Endodermal cell (in vitro differentiated cells): ENCODE measurements at regions not wholly inside any gene's neighbourhood (a gene's known extent, or its start where the extent isn't known, plus 50 kb on each side); places are given as distances from the start of the nearest gene placed in this dataset.

Experiments
- DNase-seq: peaks from one replicate; pipeline ENCODE4 v3.0.0-alpha.2; 2017
- H3K27ac ChIP-seq: 2 replicates; pipeline ENCODE4 v1.5.1; 2013; ENCODE audit warnings: mild to moderate bottlenecking, low read depth, low read length, moderate library complexity
- H3K27me3 ChIP-seq: 2 replicates; pipeline ENCODE4 v1.6.1; 2013; ENCODE audit warnings: mild to moderate bottlenecking, low read length, moderate library complexity; ENCODE audit not compliant: insufficient read depth, control insufficient read depth, poor library complexity, severe bottlenecking
- H3K36me3 ChIP-seq: 2 replicates; pipeline ENCODE4 v1.7.0; 2013; ENCODE audit warnings: mild to moderate bottlenecking, low read length, moderate library complexity; ENCODE audit not compliant: control insufficient read depth, insufficient read depth
- H3K4me1 ChIP-seq: one replicate; pipeline ENCODE4 v1.7.0; 2013; ENCODE audit warnings: low read length; ENCODE audit not compliant: control insufficient read depth, insufficient read depth
- H3K4me3 ChIP-seq: 2 replicates; pipeline ENCODE4 v1.5.1; 2013; ENCODE audit warnings: mild to moderate bottlenecking, low read length, moderate library complexity
- H3K9ac ChIP-seq: 2 replicates; pipeline ENCODE4 v1.6.1; 2013; ENCODE audit warnings: mild to moderate bottlenecking, low read length, moderate library complexity; ENCODE audit not compliant: poor library complexity, severe bottlenecking; ENCODE audit errors: extremely low read depth
- H3K9me3 ChIP-seq: 2 replicates; pipeline ENCODE4 v1.6.1; 2013; ENCODE audit warnings: mild to moderate bottlenecking, low read length, moderate library complexity; ENCODE audit not compliant: control insufficient read depth
- H3K27ac Mint-ChIP-seq: 2 replicates; pipeline ENCODE4 v1.8.0; 2020; ENCODE audit warnings: mixed read lengths
- H3K27me3 Mint-ChIP-seq: 2 replicates; pipeline ENCODE4 v1.8.0; 2021; ENCODE audit warnings: mild to moderate bottlenecking, mixed read lengths; ENCODE audit not compliant: insufficient read depth
- H3K36me3 Mint-ChIP-seq: 2 replicates; pipeline ENCODE4 v1.8.0; 2020; ENCODE audit warnings: low read depth, mixed read lengths
- H3K4me1 Mint-ChIP-seq: 2 replicates; pipeline ENCODE4 v1.8.0; 2020; ENCODE audit warnings: mixed read lengths
- H3K4me3 Mint-ChIP-seq: 2 replicates; pipeline ENCODE4 v1.8.0; 2020; ENCODE audit warnings: mild to moderate bottlenecking, moderate library complexity, mixed read lengths
- H3K9me3 Mint-ChIP-seq: 2 replicates; pipeline ENCODE4 v1.8.0; 2020; ENCODE audit warnings: mild to moderate bottlenecking, mixed read lengths
- WGBS, 2 experiments: methylation state at CpG; one replicate each; pipeline versions ENCODE4 v1.1.5 to v1.1.7; 2013; ENCODE audit warnings: missing lambda C conversion rate in 2 of 2, mixed read lengths in 1 of 2; ENCODE audit not compliant: insufficient coverage in 1 of 2, insufficient read length in 1 of 2; 5-methylcytosine and 5-hydroxymethylcytosine counted together
- TF ChIP-seq, protein P1 (sequence below): fragments of 200-600 bp; sonication (generic); conservative IDR thresholded peaks from 2 replicates; pipeline ENCODE4 v1.5.0; 2021; ENCODE audit warnings: antibody characterized with exemption, mild to moderate bottlenecking

DNA sequence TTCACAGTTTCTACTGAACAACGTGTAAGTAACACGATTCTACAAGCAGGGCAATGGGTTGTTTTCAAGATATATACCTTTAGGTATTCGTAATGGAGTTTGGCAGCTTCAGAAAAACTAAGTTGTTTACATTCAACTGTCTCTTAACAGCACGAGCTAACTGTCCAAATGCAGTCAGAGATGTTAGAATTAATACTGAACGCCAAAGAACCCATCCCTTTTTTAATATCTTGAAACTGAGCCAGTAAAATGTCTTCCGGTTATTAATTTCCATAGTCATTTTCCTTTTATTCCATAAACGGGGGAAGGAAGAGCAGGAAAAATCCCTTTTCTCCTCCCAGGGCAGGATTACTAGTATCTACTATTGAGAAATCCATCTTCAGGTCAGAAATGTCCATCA lies 129.0 kb upstream of the THBS1 start:
- Histone ChIP-seq H3K4me1 (no peaks in the 10 kb centered on the region), H3K9me3 (no peaks in the 10 kb centered on the region), H3K27ac (no peak overlapping the region), H3K9ac (no peak overlapping the region), H3K4me3 (no peak overlapping the region), H3K36me3 (no peaks in the 10 kb centered on the region), H3K27me3 (no peaks in the 10 kb centered on the region)
- Mint-ChIP-seq H3K27ac (no peak overlapping the region), H3K36me3 (no peaks in the 10 kb centered on the region), H3K4me3 (no peak overlapping the region), H3K4me1 (peaks cover 5% of the 10 kb centered on the region), H3K27me3 (no peaks in the 10 kb centered on the region), H3K9me3 (peaks cover 10% of the 10 kb centered on the region)
- DNase-seq: no peak
- TF ChIP-seq, protein P1, sequence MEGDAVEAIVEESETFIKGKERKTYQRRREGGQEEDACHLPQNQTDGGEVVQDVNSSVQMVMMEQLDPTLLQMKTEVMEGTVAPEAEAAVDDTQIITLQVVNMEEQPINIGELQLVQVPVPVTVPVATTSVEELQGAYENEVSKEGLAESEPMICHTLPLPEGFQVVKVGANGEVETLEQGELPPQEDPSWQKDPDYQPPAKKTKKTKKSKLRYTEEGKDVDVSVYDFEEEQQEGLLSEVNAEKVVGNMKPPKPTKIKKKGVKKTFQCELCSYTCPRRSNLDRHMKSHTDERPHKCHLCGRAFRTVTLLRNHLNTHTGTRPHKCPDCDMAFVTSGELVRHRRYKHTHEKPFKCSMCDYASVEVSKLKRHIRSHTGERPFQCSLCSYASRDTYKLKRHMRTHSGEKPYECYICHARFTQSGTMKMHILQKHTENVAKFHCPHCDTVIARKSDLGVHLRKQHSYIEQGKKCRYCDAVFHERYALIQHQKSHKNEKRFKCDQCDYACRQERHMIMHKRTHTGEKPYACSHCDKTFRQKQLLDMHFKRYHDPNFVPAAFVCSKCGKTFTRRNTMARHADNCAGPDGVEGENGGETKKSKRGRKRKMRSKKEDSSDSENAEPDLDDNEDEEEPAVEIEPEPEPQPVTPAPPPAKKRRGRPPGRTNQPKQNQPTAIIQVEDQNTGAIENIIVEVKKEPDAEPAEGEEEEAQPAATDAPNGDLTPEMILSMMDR: no peak
- WGBS, 2 experiments: 90% methylated on average over 6 to 7 of the region's 7 CpGs

DNA sequence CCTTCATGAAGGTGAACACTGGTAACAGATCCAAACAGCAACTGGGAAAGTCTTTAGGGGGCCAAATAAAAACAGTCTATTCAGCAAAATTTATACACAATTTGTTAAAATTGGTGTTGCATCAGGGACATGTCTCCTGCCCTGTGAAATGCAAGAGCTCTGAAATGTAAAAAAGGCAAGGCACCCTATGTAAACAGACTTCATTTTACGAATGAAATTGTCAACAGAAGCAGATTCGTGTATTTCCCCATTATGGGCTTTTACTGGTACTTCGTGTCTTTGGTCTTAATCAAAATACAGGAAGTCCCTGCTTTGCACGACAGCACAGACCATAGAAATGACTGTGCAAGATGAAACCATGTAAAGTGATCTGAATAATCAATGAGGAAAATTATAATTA lies 127.3 kb upstream of the THBS1 start:
- H3K9me3 Mint-ChIP-seq: peaks cover 10% of the 10 kb centered on the region
- no peak overlapping the region for H3K9ac ChIP-seq
- H3K9me3 ChIP-seq: no peaks in the 10 kb centered on the region
- H3K4me3 Mint-ChIP-seq: no peak overlapping the region
- H3K36me3 Mint-ChIP-seq: no peaks in the 10 kb centered on the region
- no peaks in the 10 kb centered on the region for H3K4me1 ChIP-seq
- no peaks in the 10 kb centered on the region for H3K4me1 Mint-ChIP-seq
- no peak overlapping the region for H3K27ac Mint-ChIP-seq
- H3K36me3 ChIP-seq: no peaks in the 10 kb centered on the region
- H3K27ac ChIP-seq: no peak overlapping the region
- H3K27me3 Mint-ChIP-seq: no peaks in the 10 kb centered on the region
- WGBS, 2 experiments: 79 to 90% methylated on average over 3 to 4 of the region's 4 CpGs
- no peak overlapping the region for H3K4me3 ChIP-seq
- TF ChIP-seq, protein P1: no peak
- DNase-seq: no peak
- H3K27me3 ChIP-seq: no peaks in the 10 kb centered on the region

DNA sequence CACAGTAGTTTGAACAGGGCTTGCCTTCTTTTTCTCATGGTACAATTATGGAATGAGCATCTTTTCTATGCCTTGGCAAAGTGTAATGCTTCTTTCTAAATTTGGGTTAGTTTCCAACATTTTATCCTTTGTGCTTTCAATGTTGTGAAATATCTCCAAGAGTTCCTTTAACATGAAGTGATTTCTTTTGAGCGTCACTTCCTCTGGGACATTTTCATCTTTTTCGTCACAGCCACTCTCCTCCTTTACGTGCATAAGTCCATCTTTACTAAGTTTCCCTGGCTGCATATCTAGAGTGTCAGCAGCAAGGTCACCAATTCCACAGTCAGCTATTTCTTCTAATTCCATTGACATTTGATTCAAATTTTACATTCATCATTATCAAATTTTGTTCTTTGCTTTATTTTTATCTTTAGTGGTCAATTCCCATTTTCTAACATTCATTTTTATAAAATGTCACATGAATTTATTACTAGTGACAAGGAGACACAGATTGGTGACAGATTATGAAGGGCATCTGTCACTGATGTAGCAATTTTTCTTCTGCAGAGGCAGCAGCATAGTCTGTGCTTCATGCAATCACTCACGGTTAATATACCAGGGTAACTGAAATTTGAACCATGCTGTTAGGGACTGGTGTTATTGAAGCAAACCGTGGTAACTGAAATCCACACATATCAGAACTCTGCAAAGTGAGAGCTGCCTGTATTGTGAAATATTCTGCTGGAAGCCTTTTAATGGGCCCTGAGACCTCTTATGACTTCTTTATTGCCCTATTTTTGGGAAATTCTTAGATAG lies 126.5 kb upstream of the THBS1 start:
- no peaks in the 10 kb centered on the region for H3K4me1 ChIP-seq
- TF ChIP-seq, protein P1: no peak
- no peak overlapping the region for H3K4me3 ChIP-seq
- Mint-ChIP-seq H3K4me3 (no peak overlapping the region), H3K27ac (no peak overlapping the region), H3K27me3 (no peaks in the 10 kb centered on the region), H3K9me3 (peaks cover 10% of the 10 kb centered on the region), H3K4me1 (no peaks in the 10 kb centered on the region), H3K36me3 (no peaks in the 10 kb centered on the region)
- no peak overlapping the region for H3K27ac ChIP-seq
- no peak for DNase-seq
- no peaks in the 10 kb centered on the region for H3K36me3 ChIP-seq
- WGBS, 2 experiments: 91 to 97% methylated on average over 4 to 5 of the region's 5 CpGs
- H3K27me3 ChIP-seq: no peaks in the 10 kb centered on the region
- no peak overlapping the region for H3K9ac ChIP-seq
- no peaks in the 10 kb centered on the region for H3K9me3 ChIP-seq
